Astrocyte of the cerebellum (primary cell): ENCODE measurements at regions not wholly inside any gene's neighbourhood (a gene's known extent, or its start where the extent isn't known, plus 50 kb on each side); places are given as distances from the start of the nearest gene placed in this dataset.

Experiments
- DNase-seq: peaks from one replicate; pipeline ENCODE4 v3.0.0-alpha.2; 2011; ENCODE audit warnings: low read depth
- H3K4me3 ChIP-seq: 2 replicates; pipeline ENCODE4 v1.5.1; 2011; ENCODE audit warnings: mild to moderate bottlenecking, low read depth, low read length, moderate library complexity
- CTCF ChIP-seq: IDR thresholded peaks from 2 replicates; pipeline ENCODE4 v1.5.1; 2012; ENCODE audit warnings: low read length, low read depth, moderate library complexity, mild to moderate bottlenecking; ENCODE audit errors: missing control alignments
- in situ Hi-C: cut with HindIII; loops from 2 replicates; pipeline ENCODE4 v1.10.0; 2017; ENCODE audit warnings: low sequenced_read_pairs

- no peak for TF ChIP-seq CTCF
- no peak overlapping the region for H3K4me3 ChIP-seq
- DNase-seq, result peak; percentile 33
- in situ Hi-C loops, result no loop called here
Measured at GRCh38 chr3:177982034-177982433, 554.2 kb upstream of the KCNMB2 start.

- in situ Hi-C loops, result no loop called here
- no peak for TF ChIP-seq CTCF
- no peak for DNase-seq
- H3K4me3 ChIP-seq, result no peak overlapping the region
Measured at GRCh38 chr3:177983320-177983719, 552.9 kb upstream of the KCNMB2 start.

- in situ Hi-C loops, result no loop called here
- H3K4me3 ChIP-seq, result no peak overlapping the region
- no peak for TF ChIP-seq CTCF
- DNase-seq, result no peak
Measured at GRCh38 chr3:177992993-177993970, 543.0 kb upstream of the KCNMB2 start.

- no peak for TF ChIP-seq CTCF
- in situ Hi-C loops, result no loop called here
- H3K4me3 ChIP-seq, result no peak overlapping the region
- DNase-seq, result no peak
Measured at GRCh38 chr3:177994976-177995375, 541.3 kb upstream of the KCNMB2 start.

- DNase-seq, result no peak
- H3K4me3 ChIP-seq, result no peak overlapping the region
- in situ Hi-C loops, result no loop called here
- TF ChIP-seq CTCF, result no peak
Measured at GRCh38 chr3:177995381-177996085, 540.7 kb upstream of the KCNMB2 start.

- no peak for TF ChIP-seq CTCF
- in situ Hi-C loops, result no loop called here
- H3K4me3 ChIP-seq, result no peak overlapping the region
- DNase-seq, result no peak
Measured at GRCh38 chr3:178001670-178002101, 534.5 kb upstream of the KCNMB2 start.
